ENCODE measurements at regions not wholly inside any gene's neighbourhood (a gene's known extent, or its start where the extent isn't known, plus 50 kb on each side); places are given as distances from the start of the nearest gene placed in this dataset.

DNA sequence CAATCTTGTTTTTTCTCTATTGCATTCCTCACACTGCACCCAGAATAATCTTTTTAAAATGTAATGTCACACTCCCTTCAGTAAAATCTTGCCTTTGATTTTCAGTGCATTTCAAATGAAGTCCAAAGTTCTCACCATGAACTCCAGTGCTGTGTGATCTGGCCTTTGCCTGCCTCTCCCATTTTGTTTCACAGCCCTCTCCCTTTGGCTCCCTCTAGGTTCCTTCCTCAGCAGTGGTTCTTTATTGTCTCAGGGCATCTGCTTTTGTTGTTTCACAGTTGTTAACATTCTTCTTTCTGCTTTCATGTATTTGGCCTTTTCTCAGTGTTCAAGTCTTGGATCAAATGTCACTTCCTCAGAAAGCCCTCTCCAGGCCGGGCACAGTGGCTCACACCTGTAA, 84.5 kb upstream of the AMN1 start (continued):
- TF ChIP-seq, protein P1, sequence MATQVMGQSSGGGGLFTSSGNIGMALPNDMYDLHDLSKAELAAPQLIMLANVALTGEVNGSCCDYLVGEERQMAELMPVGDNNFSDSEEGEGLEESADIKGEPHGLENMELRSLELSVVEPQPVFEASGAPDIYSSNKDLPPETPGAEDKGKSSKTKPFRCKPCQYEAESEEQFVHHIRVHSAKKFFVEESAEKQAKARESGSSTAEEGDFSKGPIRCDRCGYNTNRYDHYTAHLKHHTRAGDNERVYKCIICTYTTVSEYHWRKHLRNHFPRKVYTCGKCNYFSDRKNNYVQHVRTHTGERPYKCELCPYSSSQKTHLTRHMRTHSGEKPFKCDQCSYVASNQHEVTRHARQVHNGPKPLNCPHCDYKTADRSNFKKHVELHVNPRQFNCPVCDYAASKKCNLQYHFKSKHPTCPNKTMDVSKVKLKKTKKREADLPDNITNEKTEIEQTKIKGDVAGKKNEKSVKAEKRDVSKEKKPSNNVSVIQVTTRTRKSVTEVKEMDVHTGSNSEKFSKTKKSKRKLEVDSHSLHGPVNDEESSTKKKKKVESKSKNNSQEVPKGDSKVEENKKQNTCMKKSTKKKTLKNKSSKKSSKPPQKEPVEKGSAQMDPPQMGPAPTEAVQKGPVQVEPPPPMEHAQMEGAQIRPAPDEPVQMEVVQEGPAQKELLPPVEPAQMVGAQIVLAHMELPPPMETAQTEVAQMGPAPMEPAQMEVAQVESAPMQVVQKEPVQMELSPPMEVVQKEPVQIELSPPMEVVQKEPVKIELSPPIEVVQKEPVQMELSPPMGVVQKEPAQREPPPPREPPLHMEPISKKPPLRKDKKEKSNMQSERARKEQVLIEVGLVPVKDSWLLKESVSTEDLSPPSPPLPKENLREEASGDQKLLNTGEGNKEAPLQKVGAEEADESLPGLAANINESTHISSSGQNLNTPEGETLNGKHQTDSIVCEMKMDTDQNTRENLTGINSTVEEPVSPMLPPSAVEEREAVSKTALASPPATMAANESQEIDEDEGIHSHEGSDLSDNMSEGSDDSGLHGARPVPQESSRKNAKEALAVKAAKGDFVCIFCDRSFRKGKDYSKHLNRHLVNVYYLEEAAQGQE (IDR thresholded peaks at IDR 0.05; ENCODE audit: borderline replicate concordance), result no peak
- TF ChIP-seq, protein P1 (CRISPR knock-in tag; IDR thresholded peaks at IDR 0.05; ENCODE audit: low read depth), result no peak
- TF ChIP-seq ARID2 (IDR thresholded peaks at IDR 0.05), result 0 out of 2 replicates have a peak, but pooled peaks have one; percentile 28
- TF ChIP-seq ESRRB (CRISPR knock-in tag; IDR thresholded peaks at IDR 0.05; ENCODE audit: borderline replicate concordance), result no peak
- no peak for TF ChIP-seq ZNF212 (CRISPR knock-in tag; IDR thresholded peaks at IDR 0.05)
- TF ChIP-seq ZNF785 (CRISPR knock-in tag; IDR thresholded peaks at IDR 0.05), result no peak
- no peak for TF ChIP-seq POLR3G (IDR thresholded peaks at IDR 0.05; ENCODE audit: extremely low read depth, insufficient read length, insufficient replicate concordance)
- TF ChIP-seq ZNF165 (CRISPR knock-in tag; IDR thresholded peaks at IDR 0.05; ENCODE audit: borderline replicate concordance), result no peak
- TF ChIP-seq SMARCC2 (IDR thresholded peaks at IDR 0.05; ENCODE audit: low read depth), result no peak
- no peak for TF ChIP-seq FOXA3 (CRISPR knock-in tag; conservative IDR thresholded peaks at IDR 0.05 in 1 of 2, IDR thresholded peaks at IDR 0.05 in 1 of 2)
- no peak for TF ChIP-seq SMAD1 (IDR thresholded peaks at IDR 0.05; ENCODE audit: low read depth, low read length, partially characterized antibody)
- TF ChIP-seq HCFC1 (IDR thresholded peaks at IDR 0.05; ENCODE audit: low read depth, low read length), result no peak
- peak in 1 of 3 experiments; percentile 74 for TF ChIP-seq YY1 (IDR thresholded peaks at IDR 0.05; ENCODE audit: borderline replicate concordance in 1 of 3, control insufficient read depth in 1 of 3, extremely low read depth in 1 of 3, insufficient read depth in 3 of 3, insufficient read length in 1 of 3, insufficient replicate concordance in 2 of 3, low read depth in 1 of 3, low read length in 2 of 3)
- TF ChIP-seq SLC30A9 (CRISPR knock-in tag; IDR thresholded peaks at IDR 0.05), result no peak
- TF ChIP-seq PHF20 (IDR thresholded peaks at IDR 0.05; ENCODE audit: partially characterized antibody), result no peak
- no peak for TF ChIP-seq NR1H2 (CRISPR knock-in tag; IDR thresholded peaks at IDR 0.05)
- TF ChIP-seq PRMT5 (CRISPR knock-in tag; IDR thresholded peaks at IDR 0.05), result no peak
- TF ChIP-seq TCF7 (IDR thresholded peaks at IDR 0.05; ENCODE audit: borderline replicate concordance), result no peak
- TF ChIP-seq KDM4B (IDR thresholded peaks at IDR 0.05; ENCODE audit: borderline replicate concordance in 2 of 2, low read depth in 1 of 2), result no peak
- TF ChIP-seq ZNF707 (CRISPR knock-in tag; conservative IDR thresholded peaks at IDR 0.05), result no peak
- no peak for TF ChIP-seq ZNF354B (CRISPR knock-in tag; IDR thresholded peaks at IDR 0.05)
- no peak for TF ChIP-seq ZKSCAN8 (CRISPR knock-in tag; IDR thresholded peaks at IDR 0.05)
- no peak for TF ChIP-seq ZFP1 (CRISPR knock-in tag; IDR thresholded peaks at IDR 0.05)

All from K562 (cell line).